ENCODE measurements at regions not wholly inside any gene's neighbourhood (a gene's known extent, or its start where the extent isn't known, plus 50 kb on each side); places are given as distances from the start of the nearest gene placed in this dataset.

GRCh38 chr6:40734607-40735006 is 147.4 kb upstream of the LRFN2 start (continued):
- no peak for TF ChIP-seq RAD21 (IDR thresholded peaks at IDR 0.05; ENCODE audit: low read depth)
- TF ChIP-seq REST (IDR thresholded peaks at IDR 0.05; ENCODE audit: low read depth) = no peak
- no peak for TF ChIP-seq EZH2 (IDR thresholded peaks at IDR 0.05)
- TF ChIP-seq SP1 (IDR thresholded peaks at IDR 0.05; ENCODE audit: low read depth) = no peak
- TF ChIP-seq ELF1 (IDR thresholded peaks at IDR 0.05; ENCODE audit: borderline replicate concordance, low read depth) = no peak
- TF ChIP-seq EGR1 (IDR thresholded peaks at IDR 0.05; ENCODE audit: low read depth) = no peak
- no peak for TF ChIP-seq YY1 (IDR thresholded peaks at IDR 0.05; ENCODE audit: extremely low read depth, insufficient replicate concordance, low read depth, low read length)
- TF ChIP-seq TCF7L2 (IDR thresholded peaks at IDR 0.05; ENCODE audit: borderline replicate concordance, extremely low read depth, insufficient read depth, insufficient read length) = no peak

DNA sequence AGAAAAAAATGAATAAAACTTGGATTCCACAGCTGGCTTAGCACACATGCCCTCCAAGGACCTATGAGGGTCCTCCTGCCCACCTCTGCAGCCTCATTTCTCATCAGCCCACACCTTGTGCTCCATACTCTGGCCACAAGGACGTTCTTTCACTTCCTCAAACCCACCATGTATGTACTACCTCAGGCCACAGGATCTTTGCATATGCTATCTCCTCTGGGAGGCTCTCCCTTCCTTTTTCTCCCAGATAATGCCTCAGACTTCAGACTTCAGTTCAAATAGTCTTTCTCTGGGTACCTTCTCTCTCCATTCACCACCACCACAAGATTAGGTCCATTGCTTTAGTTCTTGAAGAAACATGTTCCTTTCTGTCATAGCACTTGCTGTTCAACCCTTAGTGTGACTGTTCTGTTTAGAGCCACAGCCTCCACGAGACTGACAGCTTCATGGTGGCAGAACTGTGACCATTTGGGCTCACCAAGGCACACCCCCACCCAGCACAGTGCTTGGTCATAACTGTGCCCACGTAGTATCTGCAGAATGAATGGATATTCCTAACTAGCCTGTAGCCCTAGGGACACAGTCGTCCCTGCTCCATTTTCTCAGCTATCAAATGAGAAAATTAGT is 146.7 kb upstream of the LRFN2 start:
- Histone ChIP-seq H3K4me3 (replicated peaks in 1 of 2; ENCODE audit: low read depth in 1 of 2, low read length in 2 of 2) (no peak overlapping the region), H3K9ac (ENCODE audit: low read length) (no peak overlapping the region), H3K27ac (ENCODE audit: low read depth, low read length) (no peak overlapping the region), H4K20me1 (ENCODE audit: insufficient read depth) (no peaks in the 10 kb centered on the region), H3K79me2 (ENCODE audit: insufficient read depth, low read length) (no peaks in the 10 kb centered on the region), H3K9me2 (ENCODE audit: insufficient read depth) (no peaks in the 10 kb centered on the region), H3K36me3 (ENCODE audit: control insufficient read depth in 1 of 2, insufficient read depth in 2 of 2, low read length in 2 of 2) (no peaks in the 10 kb centered on the region), H3K9me3 (ENCODE audit: control insufficient read depth in 1 of 2, insufficient read depth in 1 of 2, low read depth in 1 of 2, low read length in 2 of 2) (no peaks in the 10 kb centered on the region), H3K4me2 (ENCODE audit: low read length) (no peak overlapping the region), H3K4me1 (ENCODE audit: control insufficient read depth in 1 of 2, insufficient read depth in 2 of 2, low read length in 2 of 2) (no peaks in the 10 kb centered on the region), H2AFZ (ENCODE audit: low read depth, low read length, poor library complexity, severe bottlenecking) (no peak overlapping the region), H3K27me3 (ENCODE audit: insufficient read depth, low read length) (peaks cover 36% of the 10 kb centered on the region)
- RAD21 ChIA-PET (ENCODE audit: low non-redundant PET in 1 of 2, low total read pairs in 2 of 2, uncharacterized antibody in 2 of 2, unreplicated experiment in 2 of 2) = no interaction called here
- DNase-seq (ENCODE audit: low read depth, low spot score) (no peak), ATAC-seq (no peak)
- BruUV-seq (replicated peaks) = no TSS peak
- CTCF ChIA-PET = no interaction called here
- intact Hi-C loops (cut with micrococcal nuclease) = no loop called here
- POLR2A ChIA-PET = no interaction called here
- TF ChIP-seq ZNF274 (IDR thresholded peaks at IDR 0.05; ENCODE audit: low read depth, low read length) (no peak), EZH2phosphoT487 (IDR thresholded peaks at IDR 0.05; ENCODE audit: borderline replicate concordance) (no peak)

Measured in HCT116 (cell line).